GM23338 (cell line): ENCODE measurements at regions not wholly inside any gene's neighbourhood (a gene's known extent, or its start where the extent isn't known, plus 50 kb on each side); places are given as distances from the start of the nearest gene placed in this dataset.

Source experiments
- ATAC-seq: fragments of 200-7000 bp; cut with Tn5 transposase; 3 replicates; pipeline ENCODE4 v1.9.1; 2020
- DNase-seq: peaks from one replicate; pipeline ENCODE4 v3.0.0-alpha.2; 2015; ENCODE audit warnings: low spot score
- H2AFZ ChIP-seq: fragments of 200-600 bp; sonication (generic); 2 replicates; pipeline ENCODE4 v1.8.0; 2016; ENCODE audit warnings: antibody characterized with exemption, mild to moderate bottlenecking, moderate library complexity
- H3F3A ChIP-seq: fragments of 200-600 bp; sonication (generic); replicated peaks from 2 replicates; pipeline ENCODE4 v1.8.0; 2017; ENCODE audit warnings: antibody characterized with exemption, mixed run types, low read depth
- H3K27ac ChIP-seq: fragments of 200-600 bp; sonication (generic); 2 replicates; pipeline ENCODE4 v1.6.1; 2016; ENCODE audit warnings: low read depth
- H3K27me3 ChIP-seq: fragments of 200-600 bp; sonication (generic); 2 replicates; pipeline ENCODE4 v1.8.0; 2016; ENCODE audit warnings: mild to moderate bottlenecking, mixed run types, moderate library complexity; ENCODE audit not compliant: insufficient read depth
- H3K36me3 ChIP-seq: fragments of 200-600 bp; sonication (generic); 2 replicates; pipeline ENCODE4 v1.8.0; 2016; ENCODE audit warnings: mild to moderate bottlenecking; ENCODE audit not compliant: insufficient read depth
- H3K4me1 ChIP-seq: fragments of 200-600 bp; sonication (generic); 2 replicates; pipeline ENCODE4 v1.8.0; 2016; ENCODE audit warnings: mild to moderate bottlenecking, moderate library complexity; ENCODE audit not compliant: insufficient read depth
- H3K4me2 ChIP-seq: fragments of 200-600 bp; sonication (generic); 2 replicates; pipeline ENCODE4 v1.7.1; 2017; ENCODE audit warnings: mixed run types
- H3K4me3 ChIP-seq: fragments of 200-600 bp; sonication (generic); 2 replicates; pipeline ENCODE4 v1.6.1; 2016; ENCODE audit warnings: mixed run types
- H3K79me2 ChIP-seq: fragments of 200-600 bp; sonication (generic); replicated peaks from 2 replicates; pipeline ENCODE4 v1.8.0; 2017; ENCODE audit warnings: mild to moderate bottlenecking; ENCODE audit not compliant: insufficient read depth
- H3K9me2 ChIP-seq: fragments of 200-600 bp; sonication (generic); 2 replicates; pipeline ENCODE4 v1.8.0; 2017; ENCODE audit not compliant: insufficient read depth
- H4K20me1 ChIP-seq: fragments of 200-600 bp; sonication (generic); replicated peaks from 2 replicates; pipeline ENCODE4 v1.8.0; 2017; ENCODE audit warnings: mild to moderate bottlenecking; ENCODE audit not compliant: insufficient read depth
- H3K27ac Mint-ChIP-seq: 2 replicates; pipeline ENCODE4 v1.8.0; 2020; ENCODE audit warnings: inconsistent platforms, mild to moderate bottlenecking, moderate library complexity, mixed read lengths
- H3K27me3 Mint-ChIP-seq: 3 replicates; pipeline ENCODE4 v1.8.0; 2022; ENCODE audit warnings: low read depth, mild to moderate bottlenecking, moderate library complexity, mixed read lengths, inconsistent platforms; ENCODE audit not compliant: insufficient read depth, poor library complexity
- H3K36me3 Mint-ChIP-seq: 3 replicates; pipeline ENCODE4 v1.8.0; 2021; ENCODE audit warnings: low read depth, mild to moderate bottlenecking, inconsistent platforms, moderate library complexity, mixed read lengths
- H3K4me1 Mint-ChIP-seq: 3 replicates; pipeline ENCODE4 v1.8.0; 2020; ENCODE audit warnings: mild to moderate bottlenecking, inconsistent platforms, mixed read lengths
- H3K4me3 Mint-ChIP-seq: 3 replicates; pipeline ENCODE4 v1.8.0; 2021; ENCODE audit warnings: moderate library complexity, mild to moderate bottlenecking, inconsistent platforms, mixed read lengths
- H3K9me3 Mint-ChIP-seq: 3 replicates; pipeline ENCODE4 v1.8.0; 2020; ENCODE audit warnings: moderate library complexity, mild to moderate bottlenecking, inconsistent platforms, mixed read lengths
- CREB1 ChIP-seq: fragments of 250-450 bp; sonication (Bioruptor Pico); IDR thresholded peaks from 2 replicates; pipeline ENCODE4 v1.5.0; 2020; ENCODE audit warnings: low read depth, mild to moderate bottlenecking, moderate library complexity
- EZH2 ChIP-seq: fragments of 200-600 bp; sonication (generic); IDR thresholded peaks from one replicate; pipeline ENCODE4 v1.8.0; 2017; ENCODE audit warnings: antibody characterized with exemption, mild to moderate bottlenecking, low read depth; ENCODE audit not compliant: unreplicated experiment
- EZH2phosphoT487 ChIP-seq: fragments of 200-600 bp; sonication (generic); IDR thresholded peaks from one replicate; pipeline ENCODE4 v1.8.1; 2018; ENCODE audit warnings: antibody characterized with exemption; ENCODE audit not compliant: unreplicated experiment
- JUNB ChIP-seq: IDR thresholded peaks from one replicate; pipeline ENCODE4 v1.6.1; 2016; ENCODE audit warnings: antibody characterized with exemption; ENCODE audit not compliant: unreplicated experiment
- NANOG ChIP-seq: IDR thresholded peaks from 2 replicates; pipeline ENCODE4 v1.6.1; 2016; ENCODE audit warnings: antibody characterized with exemption, borderline replicate concordance
- POLR2AphosphoS5 ChIP-seq: IDR thresholded peaks from 2 replicates; pipeline ENCODE4 v1.6.1; 2016; ENCODE audit warnings: antibody characterized with exemption, low read depth
- STAT1 ChIP-seq: IDR thresholded peaks from one replicate; pipeline ENCODE4 v1.6.1; 2016; ENCODE audit warnings: antibody characterized with exemption; ENCODE audit not compliant: unreplicated experiment
- ZNF114 ChIP-seq: fragments of 250-450 bp; sonication (Bioruptor Pico); IDR thresholded peaks from 2 replicates; pipeline ENCODE4 v1.5.0; 2020; ENCODE audit warnings: mild to moderate bottlenecking, moderate library complexity
- ZNF331 ChIP-seq: fragments of 250-450 bp; sonication (Bioruptor Pico); IDR thresholded peaks from 2 replicates; pipeline ENCODE4 v1.5.0; 2020; ENCODE audit warnings: low read depth, mild to moderate bottlenecking, moderate library complexity
- TF ChIP-seq, protein P1 (sequence below): IDR thresholded peaks from one replicate; pipeline ENCODE4 v1.6.1; 2018; ENCODE audit warnings: antibody characterized with exemption; ENCODE audit not compliant: unreplicated experiment
- TF ChIP-seq, protein P2 (sequence below): fragments of 250-450 bp; sonication (Bioruptor Pico); IDR thresholded peaks from 2 replicates; pipeline ENCODE4 v1.5.0; 2020; ENCODE audit warnings: mild to moderate bottlenecking, moderate library complexity
- TF ChIP-seq, protein P3 (sequence below): IDR thresholded peaks from 2 replicates; pipeline ENCODE4 v1.6.1; 2016; ENCODE audit warnings: antibody characterized with exemption
- TF ChIP-seq, protein P4 (sequence below), 2 experiments: fragments of 200-600 bp in 1 of 2; sonication (generic) in 1 of 2; conservative IDR thresholded peaks; 2 replicates each; pipeline versions ENCODE4 v1.5.1 to v1.6.1; 2016 to 2017; ENCODE audit warnings: antibody characterized with exemption in 2 of 2, low read depth in 2 of 2, mild to moderate bottlenecking in 2 of 2, moderate library complexity in 1 of 2

DNA sequence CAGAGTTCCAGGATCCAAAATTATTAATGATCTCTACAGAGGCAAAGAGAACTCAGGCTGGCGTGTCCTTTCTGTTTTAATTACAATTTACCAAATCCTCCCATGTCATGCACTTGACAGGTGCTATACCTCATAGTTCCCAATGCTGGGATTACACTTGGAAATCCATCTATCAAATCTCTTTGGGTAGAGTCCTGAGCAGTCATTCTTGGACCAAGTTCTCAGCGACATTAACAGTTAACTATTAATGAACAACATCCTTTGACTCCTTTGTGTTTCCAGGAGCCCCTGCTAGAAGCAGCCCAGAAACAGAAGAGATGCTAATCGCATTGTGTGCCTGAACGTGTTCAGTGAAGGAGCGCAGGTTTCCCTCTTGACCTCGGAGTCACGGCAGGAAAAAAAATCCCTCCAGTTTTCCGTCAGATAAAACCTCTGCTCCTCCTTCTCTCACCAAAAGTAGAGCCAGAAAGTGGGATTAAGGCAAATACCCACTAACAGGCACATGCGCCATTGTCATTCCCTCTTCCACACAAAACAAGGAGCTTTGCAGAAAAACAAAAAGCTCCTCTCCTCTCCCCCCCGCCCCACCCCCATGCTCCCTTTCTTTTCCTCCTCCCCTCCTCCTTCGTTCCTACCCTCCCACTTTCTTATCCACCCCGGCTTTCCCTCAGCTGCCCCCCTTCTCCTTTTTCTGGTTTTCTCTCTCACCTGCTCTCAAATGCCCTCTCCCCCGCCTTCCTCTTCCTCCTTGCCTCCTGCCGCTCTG lies 224.7 kb downstream of the ZIC5 start:
- Mint-ChIP-seq H3K4me1 (peaks cover 63% of the 10 kb centered on the region), H3K36me3 (peaks cover 18% of the 10 kb centered on the region), H3K4me3 (peak overlapping the region; percentile 60), H3K9me3 (peaks cover 4% of the 10 kb centered on the region; the same call in 2 of the 3 replicates), H3K27ac (peak overlapping the region; percentile 97), H3K27me3 (peaks cover 6% of the 10 kb centered on the region)
- Histone ChIP-seq H3F3A (peaks cover 20% of the 10 kb centered on the region; the same call in 1 of the 2 replicates), H3K36me3 (peaks cover 3% of the 10 kb centered on the region; the same call in 1 of the 2 replicates), H4K20me1 (no peaks in the 10 kb centered on the region), H3K4me1 (peaks cover 60% of the 10 kb centered on the region), H3K4me3 (peak overlapping the region; percentile 33), H2AFZ (peak overlapping the region; percentile 88; the same call in 1 of the 2 replicates), H3K4me2 (peak overlapping the region; percentile 59), H3K27me3 (no peaks in the 10 kb centered on the region), H3K9me2 (no peaks in the 10 kb centered on the region), H3K79me2 (no peaks in the 10 kb centered on the region), H3K27ac (peak overlapping the region; percentile 98)
- no peak for TF ChIP-seq ZNF114 (CRISPR knock-in tag)
- no peak for TF ChIP-seq POLR2AphosphoS5
- no peak for TF ChIP-seq EZH2
- TF ChIP-seq JUNB: no peak
- TF ChIP-seq, protein P1, sequence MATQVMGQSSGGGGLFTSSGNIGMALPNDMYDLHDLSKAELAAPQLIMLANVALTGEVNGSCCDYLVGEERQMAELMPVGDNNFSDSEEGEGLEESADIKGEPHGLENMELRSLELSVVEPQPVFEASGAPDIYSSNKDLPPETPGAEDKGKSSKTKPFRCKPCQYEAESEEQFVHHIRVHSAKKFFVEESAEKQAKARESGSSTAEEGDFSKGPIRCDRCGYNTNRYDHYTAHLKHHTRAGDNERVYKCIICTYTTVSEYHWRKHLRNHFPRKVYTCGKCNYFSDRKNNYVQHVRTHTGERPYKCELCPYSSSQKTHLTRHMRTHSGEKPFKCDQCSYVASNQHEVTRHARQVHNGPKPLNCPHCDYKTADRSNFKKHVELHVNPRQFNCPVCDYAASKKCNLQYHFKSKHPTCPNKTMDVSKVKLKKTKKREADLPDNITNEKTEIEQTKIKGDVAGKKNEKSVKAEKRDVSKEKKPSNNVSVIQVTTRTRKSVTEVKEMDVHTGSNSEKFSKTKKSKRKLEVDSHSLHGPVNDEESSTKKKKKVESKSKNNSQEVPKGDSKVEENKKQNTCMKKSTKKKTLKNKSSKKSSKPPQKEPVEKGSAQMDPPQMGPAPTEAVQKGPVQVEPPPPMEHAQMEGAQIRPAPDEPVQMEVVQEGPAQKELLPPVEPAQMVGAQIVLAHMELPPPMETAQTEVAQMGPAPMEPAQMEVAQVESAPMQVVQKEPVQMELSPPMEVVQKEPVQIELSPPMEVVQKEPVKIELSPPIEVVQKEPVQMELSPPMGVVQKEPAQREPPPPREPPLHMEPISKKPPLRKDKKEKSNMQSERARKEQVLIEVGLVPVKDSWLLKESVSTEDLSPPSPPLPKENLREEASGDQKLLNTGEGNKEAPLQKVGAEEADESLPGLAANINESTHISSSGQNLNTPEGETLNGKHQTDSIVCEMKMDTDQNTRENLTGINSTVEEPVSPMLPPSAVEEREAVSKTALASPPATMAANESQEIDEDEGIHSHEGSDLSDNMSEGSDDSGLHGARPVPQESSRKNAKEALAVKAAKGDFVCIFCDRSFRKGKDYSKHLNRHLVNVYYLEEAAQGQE: no peak
- TF ChIP-seq EZH2phosphoT487: no peak
- TF ChIP-seq, protein P2, sequence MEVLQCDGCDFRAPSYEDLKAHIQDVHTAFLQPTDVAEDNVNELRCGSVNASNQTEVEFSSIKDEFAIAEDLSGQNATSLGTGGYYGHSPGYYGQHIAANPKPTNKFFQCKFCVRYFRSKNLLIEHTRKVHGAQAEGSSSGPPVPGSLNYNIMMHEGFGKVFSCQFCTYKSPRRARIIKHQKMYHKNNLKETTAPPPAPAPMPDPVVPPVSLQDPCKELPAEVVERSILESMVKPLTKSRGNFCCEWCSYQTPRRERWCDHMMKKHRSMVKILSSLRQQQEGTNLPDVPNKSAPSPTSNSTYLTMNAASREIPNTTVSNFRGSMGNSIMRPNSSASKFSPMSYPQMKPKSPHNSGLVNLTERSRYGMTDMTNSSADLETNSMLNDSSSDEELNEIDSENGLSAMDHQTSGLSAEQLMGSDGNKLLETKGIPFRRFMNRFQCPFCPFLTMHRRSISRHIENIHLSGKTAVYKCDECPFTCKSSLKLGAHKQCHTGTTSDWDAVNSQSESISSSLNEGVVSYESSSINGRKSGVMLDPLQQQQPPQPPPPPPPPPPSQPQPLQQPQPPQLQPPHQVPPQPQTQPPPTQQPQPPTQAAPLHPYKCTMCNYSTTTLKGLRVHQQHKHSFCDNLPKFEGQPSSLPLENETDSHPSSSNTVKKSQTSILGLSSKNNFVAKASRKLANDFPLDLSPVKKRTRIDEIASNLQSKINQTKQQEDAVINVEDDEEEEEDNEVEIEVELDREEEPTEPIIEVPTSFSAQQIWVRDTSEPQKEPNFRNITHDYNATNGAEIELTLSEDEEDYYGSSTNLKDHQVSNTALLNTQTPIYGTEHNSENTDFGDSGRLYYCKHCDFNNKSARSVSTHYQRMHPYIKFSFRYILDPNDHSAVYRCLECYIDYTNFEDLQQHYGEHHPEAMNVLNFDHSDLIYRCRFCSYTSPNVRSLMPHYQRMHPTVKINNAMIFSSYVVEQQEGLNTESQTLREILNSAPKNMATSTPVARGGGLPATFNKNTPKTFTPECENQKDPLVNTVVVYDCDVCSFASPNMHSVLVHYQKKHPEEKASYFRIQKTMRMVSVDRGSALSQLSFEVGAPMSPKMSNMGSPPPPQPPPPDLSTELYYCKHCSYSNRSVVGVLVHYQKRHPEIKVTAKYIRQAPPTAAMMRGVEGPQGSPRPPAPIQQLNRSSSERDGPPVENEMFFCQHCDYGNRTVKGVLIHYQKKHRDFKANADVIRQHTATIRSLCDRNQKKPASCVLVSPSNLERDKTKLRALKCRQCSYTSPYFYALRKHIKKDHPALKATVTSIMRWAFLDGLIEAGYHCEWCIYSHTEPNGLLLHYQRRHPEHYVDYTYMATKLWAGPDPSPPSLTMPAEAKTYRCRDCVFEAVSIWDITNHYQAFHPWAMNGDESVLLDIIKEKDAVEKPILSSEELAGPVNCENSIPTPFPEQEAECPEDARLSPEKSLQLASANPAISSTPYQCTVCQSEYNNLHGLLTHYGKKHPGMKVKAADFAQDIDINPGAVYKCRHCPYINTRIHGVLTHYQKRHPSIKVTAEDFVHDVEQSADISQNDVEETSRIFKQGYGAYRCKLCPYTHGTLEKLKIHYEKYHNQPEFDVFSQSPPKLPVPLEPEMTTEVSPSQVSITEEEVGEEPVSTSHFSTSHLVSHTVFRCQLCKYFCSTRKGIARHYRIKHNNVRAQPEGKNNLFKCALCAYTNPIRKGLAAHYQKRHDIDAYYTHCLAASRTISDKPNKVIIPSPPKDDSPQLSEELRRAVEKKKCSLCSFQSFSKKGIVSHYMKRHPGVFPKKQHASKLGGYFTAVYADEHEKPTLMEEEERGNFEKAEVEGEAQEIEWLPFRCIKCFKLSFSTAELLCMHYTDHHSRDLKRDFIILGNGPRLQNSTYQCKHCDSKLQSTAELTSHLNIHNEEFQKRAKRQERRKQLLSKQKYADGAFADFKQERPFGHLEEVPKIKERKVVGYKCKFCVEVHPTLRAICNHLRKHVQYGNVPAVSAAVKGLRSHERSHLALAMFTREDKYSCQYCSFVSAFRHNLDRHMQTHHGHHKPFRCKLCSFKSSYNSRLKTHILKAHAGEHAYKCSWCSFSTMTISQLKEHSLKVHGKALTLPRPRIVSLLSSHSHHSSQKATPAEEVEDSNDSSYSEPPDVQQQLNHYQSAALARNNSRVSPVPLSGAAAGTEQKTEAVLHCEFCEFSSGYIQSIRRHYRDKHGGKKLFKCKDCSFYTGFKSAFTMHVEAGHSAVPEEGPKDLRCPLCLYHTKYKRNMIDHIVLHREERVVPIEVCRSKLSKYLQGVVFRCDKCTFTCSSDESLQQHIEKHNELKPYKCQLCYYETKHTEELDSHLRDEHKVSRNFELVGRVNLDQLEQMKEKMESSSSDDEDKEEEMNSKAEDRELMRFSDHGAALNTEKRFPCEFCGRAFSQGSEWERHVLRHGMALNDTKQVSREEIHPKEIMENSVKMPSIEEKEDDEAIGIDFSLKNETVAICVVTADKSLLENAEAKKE: no peak
- TF ChIP-seq CREB1: no peak
- no peak for TF ChIP-seq NANOG
- no peak for TF ChIP-seq ZNF331 (CRISPR knock-in tag)
- TF ChIP-seq, protein P3, sequence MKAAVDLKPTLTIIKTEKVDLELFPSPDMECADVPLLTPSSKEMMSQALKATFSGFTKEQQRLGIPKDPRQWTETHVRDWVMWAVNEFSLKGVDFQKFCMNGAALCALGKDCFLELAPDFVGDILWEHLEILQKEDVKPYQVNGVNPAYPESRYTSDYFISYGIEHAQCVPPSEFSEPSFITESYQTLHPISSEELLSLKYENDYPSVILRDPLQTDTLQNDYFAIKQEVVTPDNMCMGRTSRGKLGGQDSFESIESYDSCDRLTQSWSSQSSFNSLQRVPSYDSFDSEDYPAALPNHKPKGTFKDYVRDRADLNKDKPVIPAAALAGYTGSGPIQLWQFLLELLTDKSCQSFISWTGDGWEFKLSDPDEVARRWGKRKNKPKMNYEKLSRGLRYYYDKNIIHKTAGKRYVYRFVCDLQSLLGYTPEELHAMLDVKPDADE: no peak
- TF ChIP-seq STAT1: no peak
- TF ChIP-seq, protein P4, sequence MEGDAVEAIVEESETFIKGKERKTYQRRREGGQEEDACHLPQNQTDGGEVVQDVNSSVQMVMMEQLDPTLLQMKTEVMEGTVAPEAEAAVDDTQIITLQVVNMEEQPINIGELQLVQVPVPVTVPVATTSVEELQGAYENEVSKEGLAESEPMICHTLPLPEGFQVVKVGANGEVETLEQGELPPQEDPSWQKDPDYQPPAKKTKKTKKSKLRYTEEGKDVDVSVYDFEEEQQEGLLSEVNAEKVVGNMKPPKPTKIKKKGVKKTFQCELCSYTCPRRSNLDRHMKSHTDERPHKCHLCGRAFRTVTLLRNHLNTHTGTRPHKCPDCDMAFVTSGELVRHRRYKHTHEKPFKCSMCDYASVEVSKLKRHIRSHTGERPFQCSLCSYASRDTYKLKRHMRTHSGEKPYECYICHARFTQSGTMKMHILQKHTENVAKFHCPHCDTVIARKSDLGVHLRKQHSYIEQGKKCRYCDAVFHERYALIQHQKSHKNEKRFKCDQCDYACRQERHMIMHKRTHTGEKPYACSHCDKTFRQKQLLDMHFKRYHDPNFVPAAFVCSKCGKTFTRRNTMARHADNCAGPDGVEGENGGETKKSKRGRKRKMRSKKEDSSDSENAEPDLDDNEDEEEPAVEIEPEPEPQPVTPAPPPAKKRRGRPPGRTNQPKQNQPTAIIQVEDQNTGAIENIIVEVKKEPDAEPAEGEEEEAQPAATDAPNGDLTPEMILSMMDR (conservative IDR thresholded peaks at IDR 0.05; ENCODE audit: low read depth in 2 of 2): no peak
- ATAC-seq: peak; percentile 85
- DNase-seq: peak; percentile 77
